IMR-90 (cell line): ENCODE measurements at regions not wholly inside any gene's neighbourhood (a gene's known extent, or its start where the extent isn't known, plus 50 kb on each side); places are given as distances from the start of the nearest gene placed in this dataset.

Experiments used
- ATAC-seq: fragments of 200-7000 bp; cut with Tn5 transposase; 2 replicates; pipeline ENCODE4 v1.9.1; 2020; ENCODE audit warnings: low read depth, mild to moderate bottlenecking, moderate library complexity
- BruUV-seq: library from RNA; stranded (reverse); fragments of 400-500 nt; replicated peaks from 2 replicates; lab custom pipeline; 2021; lab: Mats Ljungman, UMichigan
- CTCF ChIA-PET: fragments of 300-600 bp; formaldehyde crosslinking; extraction: SDS; loops from one replicate; lab custom pipeline; 2021; ENCODE audit warnings: antibody characterized with exemption; lab: Yijun Ruan, JAX
- POLR2A ChIA-PET: fragments of 300-600 bp; sonication (Branson Sonifier 250); formaldehyde crosslinking; loops from one replicate; lab custom pipeline; 2022; ENCODE audit warnings: antibody characterized with exemption; ENCODE audit not compliant: unreplicated experiment; lab: Charles Lee
- DNase-seq: peaks from one replicate; pipeline ENCODE4 v3.0.0; 2013
- H2AFZ ChIP-seq: replicated peaks from 2 replicates; pipeline ENCODE3; 2013; ENCODE audit warnings: low read length, mild to moderate bottlenecking; ENCODE audit not compliant: poor library complexity
- H2AK5ac ChIP-seq: 2 replicates; pipeline ENCODE4 v1.6.1; 2013; ENCODE audit warnings: low read depth, low read length, inconsistent platforms
- H2AK9ac ChIP-seq: replicated peaks from 2 replicates; pipeline ENCODE3; 2013; ENCODE audit warnings: mild to moderate bottlenecking, low read depth, low read length, moderate library complexity; ENCODE audit not compliant: poor library complexity
- H2BK120ac ChIP-seq: 2 replicates; pipeline ENCODE4 v1.6.1; 2013; ENCODE audit warnings: low read depth, low read length, inconsistent platforms
- H2BK15ac ChIP-seq: 3 replicates; pipeline ENCODE4 v1.6.1; 2013; ENCODE audit warnings: low read depth, low read length, inconsistent platforms
- H2BK20ac ChIP-seq: 2 replicates; pipeline ENCODE4 v1.6.1; 2013; ENCODE audit warnings: low read depth, mild to moderate bottlenecking, inconsistent platforms, low read length, moderate library complexity
- H2BK5ac ChIP-seq: 2 replicates; pipeline ENCODE4 v1.6.1; 2013; ENCODE audit warnings: mild to moderate bottlenecking, low read depth, low read length, inconsistent platforms; ENCODE audit not compliant: poor library complexity, severe bottlenecking
- H3K14ac ChIP-seq: replicated peaks from 2 replicates; pipeline ENCODE4 v1.6.1; 2013; ENCODE audit warnings: low read depth, low read length, inconsistent platforms
- H3K18ac ChIP-seq: 2 replicates; pipeline ENCODE4 v1.6.1; 2013; ENCODE audit warnings: low read depth, low read length, control low read depth
- H3K23ac ChIP-seq: 2 replicates; pipeline ENCODE4 v1.6.1; 2013; ENCODE audit warnings: low read depth, low read length, inconsistent platforms
- H3K27ac ChIP-seq: 2 replicates; pipeline ENCODE4 v1.5.1; 2013; ENCODE audit warnings: mild to moderate bottlenecking, control low read depth, low read length; ENCODE audit not compliant: insufficient read depth
- H3K27me3 ChIP-seq: 2 replicates; pipeline ENCODE4 v1.6.1; 2013; ENCODE audit warnings: low read length; ENCODE audit not compliant: control insufficient read depth, insufficient read depth
- H3K36me3 ChIP-seq: 2 replicates; pipeline ENCODE4 v1.6.1; 2013; ENCODE audit warnings: low read length, mixed read lengths; ENCODE audit not compliant: control insufficient read depth, insufficient read depth
- H3K4ac ChIP-seq: 2 replicates; pipeline ENCODE4 v1.6.1; 2013; ENCODE audit warnings: low read depth, low read length, inconsistent platforms
- H3K4me1 ChIP-seq: 2 replicates; pipeline ENCODE4 v1.6.1; 2013; ENCODE audit warnings: low read length, mixed read lengths; ENCODE audit not compliant: control insufficient read depth, insufficient read depth
- H3K4me2 ChIP-seq: 2 replicates; pipeline ENCODE4 v1.6.1; 2013; ENCODE audit warnings: low read depth, mild to moderate bottlenecking, control low read depth, low read length, moderate library complexity
- H3K4me3 ChIP-seq: 2 replicates; pipeline ENCODE4 v1.5.1; 2013; ENCODE audit warnings: low read depth, mild to moderate bottlenecking, control low read depth, low read length, moderate library complexity; ENCODE audit not compliant: insufficient read depth
- H3K56ac ChIP-seq: 2 replicates; pipeline ENCODE4 v1.6.1; 2013; ENCODE audit warnings: low read length, inconsistent platforms; ENCODE audit not compliant: insufficient read depth; ENCODE audit errors: extremely low read depth
- H3K79me1 ChIP-seq, 2 experiments: 2 replicates each; pipeline ENCODE4 v1.6.1; 2013; ENCODE audit warnings: low read length in 2 of 2, inconsistent platforms in 1 of 2, low read depth in 1 of 2
- H3K9ac ChIP-seq: 2 replicates; pipeline ENCODE4 v1.6.1; 2013; ENCODE audit warnings: low read depth, low read length, control low read depth
- H3K9me1 ChIP-seq: 2 replicates; pipeline ENCODE4 v1.6.1; 2013; ENCODE audit warnings: low read length, inconsistent platforms; ENCODE audit not compliant: insufficient read depth
- H3K9me3 ChIP-seq: 2 replicates; pipeline ENCODE4 v1.6.1; 2013; ENCODE audit warnings: low read length; ENCODE audit not compliant: control insufficient read depth, insufficient read depth
- H4K20me1 ChIP-seq: 2 replicates; pipeline ENCODE4 v1.6.1; 2013; ENCODE audit warnings: low read length, inconsistent platforms; ENCODE audit not compliant: insufficient read depth
- H4K5ac ChIP-seq: 2 replicates; pipeline ENCODE4 v1.6.1; 2013; ENCODE audit warnings: mild to moderate bottlenecking, low read depth, low read length, control low read depth
- H4K8ac ChIP-seq, 2 experiments: 2 replicates each; pipeline ENCODE4 v1.6.1; 2013; ENCODE audit warnings: low read depth in 2 of 2, low read length in 2 of 2, control low read depth in 1 of 2, inconsistent platforms in 1 of 2
- H4K91ac ChIP-seq: 2 replicates; pipeline ENCODE4 v1.6.1; 2013; ENCODE audit warnings: low read depth, low read length, inconsistent platforms; ENCODE audit not compliant: insufficient read depth
- BHLHE40 ChIP-seq: fragments of 150-350 bp; IDR thresholded peaks from 2 replicates; pipeline ENCODE4 v1.6.1; 2016; ENCODE audit warnings: mild to moderate bottlenecking, low read depth, low read length
- CEBPB ChIP-seq: IDR thresholded peaks from 2 replicates; pipeline ENCODE4 v1.6.1; 2012; ENCODE audit warnings: low read depth, low read length, improper control_type of control experiment
- CHD1 ChIP-seq: IDR thresholded peaks from 2 replicates; pipeline ENCODE4 v1.6.1; 2012; ENCODE audit warnings: low read depth, low read length, improper control_type of control experiment
- CTCF ChIP-seq: conservative IDR thresholded peaks from 2 replicates; pipeline ENCODE4 v1.5.1; 2012; ENCODE audit warnings: mild to moderate bottlenecking, low read depth, low read length, improper control_type of control experiment
- ELK1 ChIP-seq: fragments of 150-350 bp; IDR thresholded peaks from 2 replicates; pipeline ENCODE4 v1.6.1; 2016; ENCODE audit warnings: low read depth, mild to moderate bottlenecking, low read length, moderate library complexity, borderline replicate concordance
- FOS ChIP-seq: fragments of 150-350 bp; IDR thresholded peaks from 2 replicates; pipeline ENCODE4 v1.6.1; 2016; ENCODE audit warnings: low read depth, low read length
- MAFK ChIP-seq: IDR thresholded peaks from 2 replicates; pipeline ENCODE4 v1.6.1; 2012; ENCODE audit warnings: low read depth, low read length, improper control_type of control experiment
- MAZ ChIP-seq: IDR thresholded peaks from 2 replicates; pipeline ENCODE4 v1.6.1; 2012; ENCODE audit warnings: low read depth, mild to moderate bottlenecking, low read length, improper control_type of control experiment, moderate library complexity, borderline replicate concordance
- MXI1 ChIP-seq: IDR thresholded peaks from 2 replicates; pipeline ENCODE4 v1.6.1; 2012; ENCODE audit warnings: low read depth, mild to moderate bottlenecking, low read length, moderate library complexity, borderline replicate concordance
- NFE2L2 ChIP-seq: fragments of 150-350 bp; IDR thresholded peaks from 2 replicates; pipeline ENCODE4 v1.6.1; 2016; ENCODE audit warnings: low read depth, mild to moderate bottlenecking, low read length
- POLR2A ChIP-seq: IDR thresholded peaks from 2 replicates; pipeline ENCODE4 v1.6.1; 2012; ENCODE audit warnings: mild to moderate bottlenecking, low read depth, low read length
- RAD21 ChIP-seq: IDR thresholded peaks from 2 replicates; pipeline ENCODE4 v1.6.1; 2012; ENCODE audit warnings: low read length, improper control_type of control experiment
- RCOR1 ChIP-seq: IDR thresholded peaks from 2 replicates; pipeline ENCODE4 v1.6.1; 2012; ENCODE audit warnings: mild to moderate bottlenecking, low read length, improper control_type of control experiment; ENCODE audit not compliant: insufficient replicate concordance
- RFX5 ChIP-seq: IDR thresholded peaks from 2 replicates; pipeline ENCODE4 v1.8.0; 2012; ENCODE audit warnings: low read depth, mild to moderate bottlenecking, low read length, moderate library complexity
- SMC3 ChIP-seq: fragments of 150-350 bp; IDR thresholded peaks from 2 replicates; pipeline ENCODE4 v1.6.1; 2016; ENCODE audit warnings: low read depth, mild to moderate bottlenecking, antibody characterized with exemption, low read length, moderate library complexity
- USF2 ChIP-seq: fragments of 150-350 bp; IDR thresholded peaks from 2 replicates; pipeline ENCODE4 v1.6.1; 2017; ENCODE audit warnings: mild to moderate bottlenecking, antibody characterized with exemption, low read length, low read depth
- WGBS, 2 experiments: methylation state at CpG; one replicate each; pipeline versions ENCODE4 v1.1.5 to v1.1.7; 2013; ENCODE audit warnings: missing lambda C conversion rate in 2 of 2; ENCODE audit not compliant: insufficient read length in 1 of 2; ENCODE audit errors: extremely low coverage in 2 of 2; 5-methylcytosine and 5-hydroxymethylcytosine counted together
- dilution Hi-C: fragments of 300-500 bp; cut with HindIII; formaldehyde crosslinking; loops from one replicate; pipeline ENCODE4 v1.14.3; 2018; ENCODE audit warnings: low sequenced_read_pairs; ENCODE audit not compliant: unreplicated experiment
- in situ Hi-C: fragments of 300-500 bp; cut with MboI; formaldehyde crosslinking; loops from 3 replicates; pipeline ENCODE4 v1.14.3; 2019; ENCODE audit warnings: low sequenced_read_pairs, inconsistent platforms, mixed read lengths
- intact Hi-C: fragments of 100-400 bp; cut with micrococcal nuclease; formaldehyde crosslinking; loops from 2 replicates; pipeline ENCODE4 v1.10.0; 2022

GRCh38 chr3:73827725-73828211, 203.0 kb upstream of the PDZRN3 start:
- H2AK5ac ChIP-seq = no peak overlapping the region
- ATAC-seq = peak; percentile 46; the same call in 1 of the 2 replicates
- H3K18ac ChIP-seq = no peak overlapping the region
- H3K27ac ChIP-seq = no peak overlapping the region
- no peaks in the 10 kb centered on the region; the same call in 1 of the 2 replicates for H3K27me3 ChIP-seq
- no peak overlapping the region for H3K4ac ChIP-seq
- TF ChIP-seq CEBPB = no peak
- TF ChIP-seq CHD1 = no peak
- no peak for TF ChIP-seq MAFK
- TF ChIP-seq NFE2L2 = no peak
- no peak for TF ChIP-seq BHLHE40
- no peak for TF ChIP-seq POLR2A
- TF ChIP-seq RFX5 = no peak
- TF ChIP-seq RCOR1 = no peak
- TF ChIP-seq MAZ = no peak
- TF ChIP-seq RAD21 = no peak
- no peak for TF ChIP-seq CTCF
- no peak for TF ChIP-seq FOS
- TF ChIP-seq MXI1 = no peak
- TF ChIP-seq ELK1 = no peak
- TF ChIP-seq USF2 = no peak
- TF ChIP-seq SMC3 = no peak
- H3K4me2 ChIP-seq = no peak overlapping the region
- no peak overlapping the region for H3K56ac ChIP-seq
- no peak overlapping the region for H2AFZ ChIP-seq
- no peak overlapping the region for H3K4me3 ChIP-seq
- no TSS peak for BruUV-seq
- no peak overlapping the region for H4K91ac ChIP-seq
- no peak overlapping the region for H2BK120ac ChIP-seq
- H3K14ac ChIP-seq = no peak overlapping the region
- H3K4me1 ChIP-seq = no peaks in the 10 kb centered on the region
- H3K79me1 ChIP-seq = no peaks in the 10 kb centered on the region
- no peaks in the 10 kb centered on the region for H3K36me3 ChIP-seq
- H4K8ac ChIP-seq = no peak overlapping the region
- ChIA-PET POLR2A (no interaction called here), CTCF (interaction anchor here (1.6 kb wide), 1 partner anchor 21 kb away, joined by 3 read pairs; no protein-coding TSS in a partner anchor)
- WGBS, 2 experiments = no CpG with 5 or more reads among the region's 2 CpGs
- H3K9ac ChIP-seq = no peak overlapping the region
- no peaks in the 10 kb centered on the region for H4K20me1 ChIP-seq
- no peaks in the 10 kb centered on the region for H3K9me3 ChIP-seq
- H3K9me1 ChIP-seq = no peaks in the 10 kb centered on the region
- in situ Hi-C loops = no loop called here
- DNase-seq = peak; percentile 37
- intact Hi-C loops = no loop called here
- H2AK9ac ChIP-seq = no peak overlapping the region
- dilution Hi-C loops = no loop called here
- no peak overlapping the region for H3K23ac ChIP-seq
- no peak overlapping the region; the same call in 1 of the 2 replicates for H4K5ac ChIP-seq
- no peak overlapping the region for H2BK15ac ChIP-seq
- H2BK5ac ChIP-seq = no peak overlapping the region
- no peak overlapping the region for H2BK20ac ChIP-seq
